PFSK-1 (cell line): ENCODE measurements at regions not wholly inside any gene's neighbourhood (a gene's known extent, or its start where the extent isn't known, plus 50 kb on each side); places are given as distances from the start of the nearest gene placed in this dataset.

Experiments
- POLR2AphosphoS5 ChIP-seq: IDR thresholded peaks from 2 replicates; pipeline ENCODE4 v1.6.1; 2012; ENCODE audit warnings: low read depth, mild to moderate bottlenecking, control low read depth, low read length, moderate library complexity
- SIN3A ChIP-seq: IDR thresholded peaks from 2 replicates; pipeline ENCODE4 v1.6.1; 2012; ENCODE audit warnings: mild to moderate bottlenecking, low read length, moderate library complexity, borderline replicate concordance; ENCODE audit not compliant: insufficient read depth
- TAF1 ChIP-seq: IDR thresholded peaks from 2 replicates; pipeline ENCODE4 v1.6.1; 2012; ENCODE audit warnings: low read length, control low read depth, borderline replicate concordance; ENCODE audit not compliant: insufficient read depth
- TF ChIP-seq, protein P1 (sequence below), 2 experiments: IDR thresholded peaks; 2 replicates each; pipeline versions ENCODE4 v1.6.1 to v1.8.0; 2011 to 2012; ENCODE audit warnings: low read depth in 2 of 2, low read length in 2 of 2, control low read depth in 1 of 2, inconsistent platforms in 1 of 2, mild to moderate bottlenecking in 1 of 2, moderate library complexity in 1 of 2; ENCODE audit not compliant: insufficient read depth in 1 of 2

DNA sequence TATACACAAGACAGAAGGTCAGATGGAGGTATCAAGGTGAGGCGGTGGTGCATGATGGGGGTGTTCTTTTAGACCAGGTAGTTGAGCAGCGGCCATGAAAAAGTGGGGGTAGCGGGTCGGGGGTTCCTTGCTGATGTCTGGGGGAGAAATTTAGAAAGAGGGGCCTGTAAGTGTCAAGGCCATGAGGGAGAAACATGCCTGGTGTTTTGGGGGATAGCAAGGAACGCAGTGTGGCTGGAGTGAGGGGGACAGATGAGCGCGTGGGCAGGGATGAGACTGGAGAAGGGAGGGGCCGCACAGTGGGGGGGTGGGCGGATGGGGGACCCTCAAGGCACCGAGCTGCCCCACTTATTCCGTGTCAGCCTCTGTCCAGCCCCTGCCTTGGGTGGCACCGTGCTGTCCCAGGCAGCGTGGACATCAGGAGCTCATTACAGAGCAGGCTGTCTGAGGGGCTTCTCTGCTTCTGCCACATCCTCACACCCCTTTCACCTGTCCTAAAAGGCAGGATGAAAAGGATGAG is 143.3 kb downstream of the SMAD6 start:
- TF ChIP-seq, protein P1, sequence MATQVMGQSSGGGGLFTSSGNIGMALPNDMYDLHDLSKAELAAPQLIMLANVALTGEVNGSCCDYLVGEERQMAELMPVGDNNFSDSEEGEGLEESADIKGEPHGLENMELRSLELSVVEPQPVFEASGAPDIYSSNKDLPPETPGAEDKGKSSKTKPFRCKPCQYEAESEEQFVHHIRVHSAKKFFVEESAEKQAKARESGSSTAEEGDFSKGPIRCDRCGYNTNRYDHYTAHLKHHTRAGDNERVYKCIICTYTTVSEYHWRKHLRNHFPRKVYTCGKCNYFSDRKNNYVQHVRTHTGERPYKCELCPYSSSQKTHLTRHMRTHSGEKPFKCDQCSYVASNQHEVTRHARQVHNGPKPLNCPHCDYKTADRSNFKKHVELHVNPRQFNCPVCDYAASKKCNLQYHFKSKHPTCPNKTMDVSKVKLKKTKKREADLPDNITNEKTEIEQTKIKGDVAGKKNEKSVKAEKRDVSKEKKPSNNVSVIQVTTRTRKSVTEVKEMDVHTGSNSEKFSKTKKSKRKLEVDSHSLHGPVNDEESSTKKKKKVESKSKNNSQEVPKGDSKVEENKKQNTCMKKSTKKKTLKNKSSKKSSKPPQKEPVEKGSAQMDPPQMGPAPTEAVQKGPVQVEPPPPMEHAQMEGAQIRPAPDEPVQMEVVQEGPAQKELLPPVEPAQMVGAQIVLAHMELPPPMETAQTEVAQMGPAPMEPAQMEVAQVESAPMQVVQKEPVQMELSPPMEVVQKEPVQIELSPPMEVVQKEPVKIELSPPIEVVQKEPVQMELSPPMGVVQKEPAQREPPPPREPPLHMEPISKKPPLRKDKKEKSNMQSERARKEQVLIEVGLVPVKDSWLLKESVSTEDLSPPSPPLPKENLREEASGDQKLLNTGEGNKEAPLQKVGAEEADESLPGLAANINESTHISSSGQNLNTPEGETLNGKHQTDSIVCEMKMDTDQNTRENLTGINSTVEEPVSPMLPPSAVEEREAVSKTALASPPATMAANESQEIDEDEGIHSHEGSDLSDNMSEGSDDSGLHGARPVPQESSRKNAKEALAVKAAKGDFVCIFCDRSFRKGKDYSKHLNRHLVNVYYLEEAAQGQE (IDR thresholded peaks at IDR 0.05; ENCODE audit: insufficient read depth in 1 of 2, low read depth in 2 of 2, low read length in 2 of 2), result no peak
- TF ChIP-seq TAF1 (no peak), POLR2AphosphoS5 (no peak), SIN3A (no peak)
